ENCODE measurements at regions not wholly inside any gene's neighbourhood (a gene's known extent, or its start where the extent isn't known, plus 50 kb on each side); places are given as distances from the start of the nearest gene placed in this dataset. TPM values are rescaled to one million over a fixed set of nuclear protein-coding genes. Genes with fewer than 3 reads are reported as not detected.

DNA sequence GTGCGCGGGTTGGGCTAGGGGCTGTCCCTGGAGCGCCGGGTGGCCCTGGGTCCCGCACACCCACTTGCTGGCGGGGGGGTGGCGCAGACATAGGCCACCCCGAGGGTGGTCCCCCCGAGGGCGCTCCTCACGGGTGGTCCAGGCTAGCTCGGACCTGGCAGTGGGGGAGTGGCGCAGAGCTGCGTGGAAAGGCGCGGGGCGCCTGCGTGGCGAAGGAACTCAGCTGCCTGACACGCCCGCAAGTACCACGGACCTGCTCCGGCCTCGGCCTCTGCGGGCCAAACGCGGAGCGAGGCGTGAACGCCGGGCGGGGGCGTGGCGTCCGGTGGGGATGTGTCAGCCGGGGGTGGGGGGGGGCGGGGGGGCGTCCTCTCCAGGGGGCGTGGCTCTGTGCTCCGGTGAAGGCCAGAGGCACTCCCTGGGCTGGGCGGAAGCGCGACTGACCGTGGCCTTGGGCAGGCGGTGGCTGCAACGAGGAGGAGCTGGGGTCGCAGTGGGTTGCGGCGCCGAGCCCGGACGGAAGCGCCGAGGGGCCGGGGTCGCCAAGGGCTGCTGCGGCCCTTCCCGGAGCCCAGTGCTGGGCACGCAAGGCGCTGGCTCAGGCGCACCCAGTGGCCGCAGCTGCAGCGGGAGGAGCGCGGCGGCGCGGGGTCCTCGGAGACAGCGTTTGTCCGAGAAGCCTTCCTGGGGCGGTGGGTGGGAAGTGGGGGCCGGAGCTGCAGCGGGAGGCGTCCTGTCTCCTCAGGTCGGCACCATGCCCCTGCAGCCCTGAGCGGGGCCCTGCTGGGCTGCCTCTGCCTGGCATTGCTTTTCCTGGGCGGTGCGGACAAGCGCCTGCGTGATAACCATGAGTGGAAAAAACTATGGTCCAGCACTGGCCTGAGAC is 58.9 kb upstream of the NUPR2 start:
- H3K4me2 ChIP-seq, result no peak overlapping the region
- Mint-ChIP-seq H3K4me3 (no peak overlapping the region), H3K36me3 (no peaks in the 10 kb centered on the region), H3K9me3 (peaks cover 47% of the 10 kb centered on the region), H3K4me1 (no peaks in the 10 kb centered on the region), H3K27ac (no peak overlapping the region), H3K27me3 (ENCODE audit: insufficient read depth, low read depth) (peaks cover 9% of the 10 kb centered on the region)
- no peaks in the 10 kb centered on the region for H3F3A ChIP-seq (ENCODE audit: low read depth)
- H3K9me3 ChIP-seq (ENCODE audit: low read depth), result peaks cover 21% of the 10 kb centered on the region
- H3K36me3 ChIP-seq, result no peaks in the 10 kb centered on the region
- H3K27me3 ChIP-seq, result no peaks in the 10 kb centered on the region
- H3K79me2 ChIP-seq (ENCODE audit: low read depth), result no peaks in the 10 kb centered on the region
- no peak for DNase-seq (ENCODE audit: low spot score)
- H3K27ac ChIP-seq, result no peak overlapping the region
- H4K20me1 ChIP-seq (ENCODE audit: low read depth), result no peaks in the 10 kb centered on the region
- H3K4me1 ChIP-seq, result no peaks in the 10 kb centered on the region
- H3K9ac ChIP-seq, result no peak overlapping the region
- H2AFZ ChIP-seq (replicated peaks), result no peak overlapping the region
- no peak for TF ChIP-seq EZH2phosphoT487 (IDR thresholded peaks at IDR 0.05)
- TF ChIP-seq, protein P1, sequence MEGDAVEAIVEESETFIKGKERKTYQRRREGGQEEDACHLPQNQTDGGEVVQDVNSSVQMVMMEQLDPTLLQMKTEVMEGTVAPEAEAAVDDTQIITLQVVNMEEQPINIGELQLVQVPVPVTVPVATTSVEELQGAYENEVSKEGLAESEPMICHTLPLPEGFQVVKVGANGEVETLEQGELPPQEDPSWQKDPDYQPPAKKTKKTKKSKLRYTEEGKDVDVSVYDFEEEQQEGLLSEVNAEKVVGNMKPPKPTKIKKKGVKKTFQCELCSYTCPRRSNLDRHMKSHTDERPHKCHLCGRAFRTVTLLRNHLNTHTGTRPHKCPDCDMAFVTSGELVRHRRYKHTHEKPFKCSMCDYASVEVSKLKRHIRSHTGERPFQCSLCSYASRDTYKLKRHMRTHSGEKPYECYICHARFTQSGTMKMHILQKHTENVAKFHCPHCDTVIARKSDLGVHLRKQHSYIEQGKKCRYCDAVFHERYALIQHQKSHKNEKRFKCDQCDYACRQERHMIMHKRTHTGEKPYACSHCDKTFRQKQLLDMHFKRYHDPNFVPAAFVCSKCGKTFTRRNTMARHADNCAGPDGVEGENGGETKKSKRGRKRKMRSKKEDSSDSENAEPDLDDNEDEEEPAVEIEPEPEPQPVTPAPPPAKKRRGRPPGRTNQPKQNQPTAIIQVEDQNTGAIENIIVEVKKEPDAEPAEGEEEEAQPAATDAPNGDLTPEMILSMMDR (IDR thresholded peaks at IDR 0.05), result no peak
- no peak for TF ChIP-seq EZH2 (IDR thresholded peaks at IDR 0.05)
- no peak overlapping the region for H3K4me3 ChIP-seq

DNA sequence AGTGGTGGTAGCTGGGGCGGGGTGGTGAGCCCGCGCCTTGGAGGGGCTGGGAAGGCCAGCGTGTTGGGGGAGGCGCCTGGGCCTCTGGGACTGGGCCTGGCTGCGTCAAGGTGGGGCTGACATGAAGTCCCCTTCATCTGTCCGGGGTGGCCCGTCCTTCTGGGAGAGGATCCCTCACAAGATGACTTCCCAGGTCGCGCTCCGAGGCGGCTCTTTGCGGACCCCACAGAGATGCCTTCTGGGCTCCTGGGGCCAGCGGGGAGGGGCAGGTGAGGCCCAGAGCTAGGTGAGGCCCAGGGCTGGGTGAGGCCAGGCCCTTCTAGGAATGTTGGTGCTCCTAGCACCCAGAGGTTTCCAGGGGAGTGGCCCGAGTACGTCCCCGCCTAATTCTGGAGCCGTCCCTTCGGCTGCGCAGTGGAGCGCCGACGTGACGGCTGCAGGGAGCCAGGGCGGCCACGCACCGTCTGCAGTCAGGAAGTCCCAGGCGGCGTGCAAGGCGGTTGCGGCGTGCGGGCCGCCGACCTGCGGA is 58.2 kb upstream of the NUPR2 start:
- Histone ChIP-seq H3K4me3 (no peak overlapping the region), H2AFZ (replicated peaks) (no peak overlapping the region), H3K27ac (no peak overlapping the region), H3K79me2 (ENCODE audit: low read depth) (no peaks in the 10 kb centered on the region), H3K4me1 (no peaks in the 10 kb centered on the region), H3K4me2 (no peak overlapping the region), H3K9me3 (ENCODE audit: low read depth) (peaks cover 21% of the 10 kb centered on the region), H3K27me3 (no peaks in the 10 kb centered on the region), H4K20me1 (ENCODE audit: low read depth) (no peaks in the 10 kb centered on the region), H3K36me3 (no peaks in the 10 kb centered on the region), H3K9ac (no peak overlapping the region), H3F3A (ENCODE audit: low read depth) (no peaks in the 10 kb centered on the region)
- no peak for DNase-seq (ENCODE audit: low spot score)
- no peak overlapping the region for H3K27ac Mint-ChIP-seq
- H3K27me3 Mint-ChIP-seq (ENCODE audit: insufficient read depth, low read depth), result peaks cover 9% of the 10 kb centered on the region
- TF ChIP-seq, protein P1 (IDR thresholded peaks at IDR 0.05), result no peak
- TF ChIP-seq EZH2phosphoT487 (IDR thresholded peaks at IDR 0.05) (no peak), EZH2 (IDR thresholded peaks at IDR 0.05) (no peak)
- H3K9me3 Mint-ChIP-seq, result peaks cover 54% of the 10 kb centered on the region
- no peaks in the 10 kb centered on the region for H3K4me1 Mint-ChIP-seq
- H3K4me3 Mint-ChIP-seq, result no peak overlapping the region
- no peaks in the 10 kb centered on the region for H3K36me3 Mint-ChIP-seq

Small RNA genes lying in the stretch of these regions (small RNA-seq; reads per million reads assigned to genes)
- gene AC092447.9, result not detected
- not detected for gene RNU6-1052P
- gene RNU6-1335P, result not detected
- not detected for gene SEPT14P24
